HG03196 (cell line): ENCODE measurements at regions not wholly inside any gene's neighbourhood (a gene's known extent, or its start where the extent isn't known, plus 50 kb on each side); places are given as distances from the start of the nearest gene placed in this dataset.

Source experiments
- ATAC-seq: cut with Tn5 transposase; IDR thresholded peaks from one replicate; pipeline ENCODE4 v1.9.1; 2021; ENCODE audit not compliant: unreplicated experiment

DNA sequence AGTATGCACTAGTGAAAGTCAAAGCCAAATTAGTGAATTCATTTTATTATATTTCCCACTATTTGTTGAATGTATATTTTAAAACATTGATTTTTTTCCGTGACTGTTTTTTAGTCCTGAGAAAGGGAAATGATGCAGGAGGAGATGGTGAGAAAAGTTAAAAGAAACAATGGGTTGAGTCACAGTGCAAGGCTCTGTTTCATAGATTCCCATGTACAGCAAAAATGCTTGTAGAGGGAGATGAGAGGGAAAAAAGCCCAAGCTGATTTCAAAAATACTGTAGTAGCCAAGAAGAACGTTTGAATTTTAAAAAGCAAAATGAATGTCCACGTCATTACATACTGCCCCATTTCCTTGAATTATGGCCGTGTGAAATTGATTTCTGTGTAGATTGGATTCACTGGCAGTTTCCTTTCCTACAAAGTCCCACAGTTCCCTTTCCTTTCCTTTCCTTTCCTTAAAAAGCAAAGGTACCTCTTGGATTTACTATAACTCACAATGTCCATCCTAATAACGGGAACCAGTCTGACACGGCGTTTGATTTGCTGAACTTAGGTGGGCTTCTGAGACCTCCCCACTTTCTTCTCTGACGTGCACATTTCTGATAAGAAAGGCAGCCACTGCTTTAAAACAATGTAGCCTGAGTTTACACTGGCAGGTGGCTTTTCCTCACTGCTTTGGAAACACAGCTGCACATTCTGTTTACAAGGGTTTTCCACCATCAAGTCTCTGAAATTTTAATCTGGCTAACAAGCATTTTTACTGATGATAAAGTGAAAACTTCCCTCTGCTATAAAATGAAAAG is 63.7 kb downstream of the SPCS3 start:
- ATAC-seq = no peak

DNA sequence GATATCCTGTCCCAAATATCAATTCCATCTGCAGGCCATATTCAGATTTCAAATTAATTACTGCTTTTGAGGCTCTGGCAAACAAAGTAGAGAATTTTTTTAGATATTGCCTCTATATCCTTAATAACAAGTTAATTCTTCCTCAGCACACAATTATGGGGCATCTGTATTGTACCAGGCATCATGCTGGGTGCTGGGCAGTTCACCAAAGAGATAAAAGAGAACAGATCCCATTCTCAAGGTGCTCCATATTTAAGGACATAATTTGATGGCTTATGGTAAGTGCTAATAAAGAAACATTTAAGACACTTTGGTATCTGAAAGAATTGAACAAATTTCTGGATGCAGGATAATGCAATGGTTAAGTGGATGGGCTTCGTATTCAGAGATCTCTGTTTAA is 65.8 kb downstream of the SPCS3 start:
- ATAC-seq = no peak

DNA sequence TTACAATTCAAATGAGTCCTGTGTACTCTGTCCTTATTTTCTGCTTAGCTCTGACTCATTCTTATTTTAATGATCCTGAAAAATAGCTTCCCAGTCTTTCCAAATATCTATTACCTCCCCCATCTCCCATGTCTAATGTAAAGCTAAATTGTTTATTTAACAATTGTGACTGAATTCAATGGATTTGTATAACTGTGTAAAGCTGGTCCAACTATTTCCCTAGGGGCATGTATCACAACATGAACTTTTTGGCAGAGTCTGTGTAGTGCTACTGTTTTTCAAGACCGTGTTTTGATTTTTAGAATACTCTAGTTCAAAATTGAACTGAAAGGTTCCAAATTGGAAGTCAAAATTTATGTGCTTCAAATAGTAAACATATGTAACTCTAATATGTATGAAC is 67.8 kb downstream of the SPCS3 start:
- no peak for ATAC-seq

DNA sequence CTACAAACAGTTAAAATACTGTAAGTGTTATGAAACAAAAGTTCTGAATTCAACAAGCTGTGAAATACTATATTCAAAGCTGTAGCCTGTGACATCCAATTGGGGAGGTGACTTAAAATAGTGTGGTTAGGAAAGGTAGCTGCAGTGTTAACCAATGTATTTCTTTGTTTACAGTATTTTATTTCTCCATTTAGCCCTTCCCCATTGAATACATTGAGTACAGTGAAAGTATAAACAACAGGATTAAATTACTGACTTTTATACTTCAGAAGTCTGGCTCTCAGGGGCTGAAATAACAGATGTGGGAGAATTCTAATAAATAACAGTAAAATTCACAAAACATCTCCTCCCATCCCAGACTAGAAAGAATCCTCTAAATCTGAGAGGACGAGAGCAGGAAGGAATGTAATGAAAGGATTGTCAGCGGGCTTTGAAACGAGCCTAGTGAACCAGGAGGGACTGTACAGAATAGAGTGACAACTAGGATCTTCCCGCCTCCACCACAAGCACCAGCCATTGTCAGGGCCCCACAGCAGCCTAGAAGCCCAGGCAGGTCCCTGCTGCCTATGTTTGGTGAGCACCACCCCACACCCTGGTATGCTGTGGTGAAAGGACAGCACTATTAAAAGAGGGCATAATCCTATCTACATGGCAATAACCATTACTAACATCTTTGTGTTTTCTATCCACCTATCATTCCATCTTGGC is 73.7 kb downstream of the SPCS3 start:
- ATAC-seq = no peak

- no peak for ATAC-seq
These were observed 81.2 kb downstream of the SPCS3 start for GRCh38 chr4:176400816-176401461.

GRCh38 chr4:176404621-176405020 is 84.9 kb downstream of the SPCS3 start:
- no peak for ATAC-seq

DNA sequence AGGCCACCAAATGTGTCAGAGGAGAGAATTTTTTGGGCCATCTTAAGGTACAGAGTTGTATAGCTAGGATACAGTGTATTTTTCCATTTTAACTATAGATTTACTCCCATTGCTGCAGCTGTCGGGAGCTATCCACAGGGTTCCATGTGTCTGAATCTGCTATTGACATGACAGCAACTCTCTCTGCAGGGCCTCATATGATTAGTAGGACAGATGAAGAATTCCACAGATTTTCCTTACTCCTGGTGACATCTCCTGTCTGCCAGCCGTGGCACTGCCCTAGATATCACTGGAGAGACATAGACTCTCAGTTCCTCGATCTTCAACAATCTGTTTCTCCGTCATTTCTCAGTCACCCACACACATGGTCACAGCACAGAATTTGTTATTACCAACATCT is 86.5 kb downstream of the SPCS3 start:
- no peak for ATAC-seq

GRCh38 chr4:176406736-176407135 is 87.0 kb downstream of the SPCS3 start:
- no peak for ATAC-seq

DNA sequence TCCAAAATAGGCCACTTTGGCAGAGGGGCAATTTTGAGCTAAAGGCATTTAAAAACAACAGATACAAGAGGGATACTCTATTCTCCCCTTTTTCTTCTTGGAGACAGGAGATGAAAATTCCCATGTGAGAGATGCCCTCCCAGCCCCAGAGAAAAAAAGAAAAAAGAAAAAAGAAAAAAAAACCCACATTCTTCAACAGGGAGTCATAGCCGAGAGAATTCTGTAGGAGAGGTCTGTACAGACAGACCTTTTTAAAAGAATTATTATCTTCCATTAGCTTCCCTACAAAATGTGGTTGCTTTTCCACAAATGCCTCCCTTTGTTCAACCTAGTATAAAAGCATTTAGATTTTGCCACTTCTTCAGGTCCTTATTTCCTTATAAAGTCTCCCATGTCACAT is 89.9 kb downstream of the SPCS3 start:
- no peak for ATAC-seq

GRCh38 chr4:176413171-176413570 is 93.4 kb downstream of the SPCS3 start:
- ATAC-seq = peak; percentile 54

GRCh38 chr4:176422001-176422400 is 102.2 kb downstream of the SPCS3 start:
- ATAC-seq = no peak

DNA sequence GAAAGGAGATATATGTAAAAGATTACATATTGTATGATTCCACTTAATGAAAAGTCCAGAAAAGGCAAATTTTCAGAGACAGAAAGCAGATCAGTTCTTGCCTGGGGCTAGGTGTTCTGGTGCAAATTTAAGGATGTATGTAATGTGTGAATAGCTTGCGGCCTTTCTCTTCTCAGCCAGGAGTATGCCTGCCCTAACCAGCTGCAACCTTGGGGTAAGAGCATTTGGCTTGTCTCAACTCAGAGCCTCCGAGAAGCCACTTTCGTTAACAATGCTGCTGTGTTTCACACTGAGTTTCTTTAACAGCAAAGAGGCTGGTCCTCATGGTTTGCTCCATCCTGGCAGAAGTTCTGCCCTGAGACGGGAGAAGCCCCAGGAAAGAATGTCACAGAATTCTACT is 102.7 kb downstream of the SPCS3 start:
- no peak for ATAC-seq

GRCh38 chr4:176425035-176425434 is 105.3 kb downstream of the SPCS3 start:
- no peak for ATAC-seq

- no peak for ATAC-seq
These were observed 113.2 kb downstream of the SPCS3 start for GRCh38 chr4:176432811-176433540.

- ATAC-seq = no peak
These were observed 114.2 kb downstream of the SPCS3 start for GRCh38 chr4:176433983-176434382.

DNA sequence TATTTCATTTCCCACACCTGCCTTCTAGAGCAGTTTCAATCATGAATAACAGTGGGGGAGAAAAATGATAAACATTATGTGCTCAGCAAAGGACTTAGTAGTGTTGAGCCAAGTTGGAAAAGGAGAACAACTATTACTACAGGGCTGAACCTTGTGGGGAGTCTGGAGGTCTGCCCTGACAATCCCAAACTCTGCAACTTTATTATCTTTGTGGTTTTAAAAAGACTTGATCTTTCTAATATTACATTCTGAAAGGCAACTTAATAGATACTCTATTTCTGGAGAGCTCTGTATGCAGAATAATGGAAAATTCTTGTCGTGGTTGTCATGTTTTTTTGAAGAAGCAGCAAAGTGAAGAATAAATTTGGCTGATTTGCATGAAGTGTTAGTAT is 116.1 kb downstream of the SPCS3 start:
- no peak for ATAC-seq

DNA sequence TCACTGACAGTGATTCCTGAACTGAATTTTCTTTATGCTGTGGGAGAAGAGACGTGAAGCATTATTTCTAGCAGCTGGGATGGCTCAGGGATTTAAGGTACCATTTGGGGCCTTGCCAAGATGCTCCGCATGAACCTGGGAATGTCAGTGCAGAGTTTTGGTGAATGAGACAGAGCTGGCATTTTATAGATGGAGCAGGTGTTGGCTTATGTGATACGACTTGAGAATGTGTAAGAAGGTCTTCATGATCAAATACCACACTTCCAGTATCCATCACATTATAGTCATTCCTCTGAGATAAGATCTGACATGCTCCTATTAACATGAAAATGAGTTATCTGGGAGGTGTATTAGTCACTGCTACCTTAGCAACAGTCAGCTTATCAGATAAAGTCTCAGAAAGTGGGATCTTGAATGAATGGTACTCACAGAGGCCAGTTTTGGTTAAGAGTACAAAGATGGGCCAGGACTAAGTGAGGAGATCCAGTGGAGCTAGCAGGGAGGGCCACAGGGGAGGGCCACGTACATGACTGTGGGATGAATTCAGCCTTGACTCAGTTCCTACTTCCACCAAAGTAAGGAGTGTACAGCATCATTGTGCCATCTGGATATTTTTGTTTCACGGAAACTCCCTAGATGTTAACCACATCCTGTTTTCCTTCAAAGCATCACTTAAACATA is 116.7 kb downstream of the SPCS3 start:
- peak; percentile 67 for ATAC-seq

DNA sequence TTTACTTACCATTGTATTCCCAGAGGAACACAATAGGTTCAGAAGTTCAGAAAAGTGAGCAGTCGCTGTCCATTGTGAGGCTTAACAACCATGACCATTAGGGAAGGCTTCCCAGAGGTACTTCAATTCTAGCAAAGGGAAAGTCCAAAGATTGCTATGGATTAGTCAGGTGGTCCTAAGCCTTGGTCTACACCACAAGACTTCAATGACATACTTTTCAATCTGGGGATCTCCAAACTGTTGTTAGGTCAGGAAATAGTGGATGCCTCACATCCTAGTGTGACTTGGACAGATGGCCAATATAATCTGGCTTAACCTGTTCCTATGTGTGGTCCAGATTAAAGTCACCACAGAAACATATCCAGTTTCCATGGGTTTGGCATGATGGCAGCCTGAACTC is 118.0 kb downstream of the SPCS3 start:
- ATAC-seq = no peak

- no peak for ATAC-seq
These were observed 118.6 kb downstream of the SPCS3 start for GRCh38 chr4:176438401-176438800.

DNA sequence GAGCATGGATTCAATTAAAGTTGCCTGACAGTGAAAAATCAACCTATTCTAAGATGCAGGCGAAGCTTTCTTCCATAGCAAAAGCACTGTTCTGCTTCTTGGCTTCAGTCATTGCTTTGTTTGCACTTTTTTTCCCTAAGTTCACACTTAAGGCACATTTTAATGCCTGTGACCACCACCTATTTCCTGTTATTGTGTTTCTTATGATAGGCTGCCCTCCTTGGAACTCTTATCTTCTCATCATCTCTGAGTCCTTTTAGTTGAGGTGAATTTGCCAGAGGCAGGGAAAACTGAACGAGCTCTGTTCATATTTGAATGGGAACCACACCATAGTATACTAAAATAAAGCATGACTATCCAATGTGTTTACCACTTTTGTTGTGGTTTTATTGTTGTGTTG is 119.8 kb downstream of the SPCS3 start:
- ATAC-seq = no peak

DNA sequence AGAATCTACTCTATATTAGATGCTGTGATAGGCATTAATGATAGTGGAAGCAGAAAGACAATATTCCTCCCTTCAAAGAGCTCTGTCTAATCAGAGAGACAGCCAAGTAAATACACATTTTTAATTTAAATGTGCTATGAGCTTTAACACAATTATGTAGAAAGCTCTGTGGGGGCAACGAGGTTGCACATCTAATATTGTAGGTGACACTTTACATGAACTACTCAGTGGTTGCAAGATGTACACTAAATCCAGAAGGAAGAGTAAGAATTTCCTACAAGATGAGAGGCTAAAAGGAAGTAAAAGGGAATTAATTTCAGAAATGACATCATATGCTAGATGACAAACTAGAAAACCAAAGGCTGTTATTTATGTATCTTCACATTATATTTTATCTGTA is 120.9 kb downstream of the SPCS3 start:
- ATAC-seq = no peak
